Parathyroid adenoma (tissue), 2 donors: ENCODE measurements at regions not wholly inside any gene's neighbourhood (a gene's known extent, or its start where the extent isn't known, plus 50 kb on each side); places are given as distances from the start of the nearest gene placed in this dataset.

Experiments used
- H2AFZ ChIP-seq: fragments of 300-600 bp; sonication (generic); one replicate; pipeline ENCODE4 v1.7.0; 2017; ENCODE audit warnings: antibody characterized with exemption, mild to moderate bottlenecking
- H3K27ac ChIP-seq: fragments of 300-600 bp; sonication (generic); one replicate; pipeline ENCODE4 v1.7.0; 2017
- H3K27me3 ChIP-seq: fragments of 300-600 bp; sonication (generic); one replicate; pipeline ENCODE4 v1.7.0; 2017; ENCODE audit warnings: low read length; ENCODE audit not compliant: control insufficient read depth, insufficient read depth
- H3K36me3 ChIP-seq: fragments of 300-600 bp; sonication (generic); one replicate; pipeline ENCODE4 v1.7.0; 2017; ENCODE audit warnings: low read length; ENCODE audit not compliant: control insufficient read depth, insufficient read depth
- H3K4me1 ChIP-seq: fragments of 300-600 bp; sonication (generic); one replicate; pipeline ENCODE4 v1.7.0; 2017; ENCODE audit warnings: control low read depth
- H3K4me2 ChIP-seq: fragments of 300-600 bp; sonication (generic); one replicate; pipeline ENCODE4 v1.7.0; 2017; ENCODE audit warnings: low read length
- H3K4me3 ChIP-seq: fragments of 300-600 bp; sonication (generic); one replicate; pipeline ENCODE4 v1.7.0; 2017; ENCODE audit warnings: low read depth, low read length
- H3K79me2 ChIP-seq: fragments of 300-600 bp; sonication (generic); one replicate; pipeline ENCODE4 v1.7.0; 2017; ENCODE audit warnings: control low read depth
- H3K9ac ChIP-seq: fragments of 300-600 bp; sonication (generic); one replicate; pipeline ENCODE4 v1.7.0; 2017; ENCODE audit warnings: mild to moderate bottlenecking
- H3K9me3 ChIP-seq: fragments of 300-600 bp; sonication (generic); one replicate; pipeline ENCODE4 v1.7.0; 2017; ENCODE audit warnings: low read length; ENCODE audit not compliant: control insufficient read depth
- TF ChIP-seq, protein P1 (sequence below): fragments of 300-600 bp; sonication (generic); IDR thresholded peaks from one replicate; pipeline ENCODE4 v1.7.0; 2017; ENCODE audit warnings: antibody characterized with exemption, mild to moderate bottlenecking
- donor health status: primary hyperparathyroidism.

GRCh38 chr13:106095919-106096318 lies 439.5 kb downstream of the EFNB2 start:
- TF ChIP-seq, protein P1, sequence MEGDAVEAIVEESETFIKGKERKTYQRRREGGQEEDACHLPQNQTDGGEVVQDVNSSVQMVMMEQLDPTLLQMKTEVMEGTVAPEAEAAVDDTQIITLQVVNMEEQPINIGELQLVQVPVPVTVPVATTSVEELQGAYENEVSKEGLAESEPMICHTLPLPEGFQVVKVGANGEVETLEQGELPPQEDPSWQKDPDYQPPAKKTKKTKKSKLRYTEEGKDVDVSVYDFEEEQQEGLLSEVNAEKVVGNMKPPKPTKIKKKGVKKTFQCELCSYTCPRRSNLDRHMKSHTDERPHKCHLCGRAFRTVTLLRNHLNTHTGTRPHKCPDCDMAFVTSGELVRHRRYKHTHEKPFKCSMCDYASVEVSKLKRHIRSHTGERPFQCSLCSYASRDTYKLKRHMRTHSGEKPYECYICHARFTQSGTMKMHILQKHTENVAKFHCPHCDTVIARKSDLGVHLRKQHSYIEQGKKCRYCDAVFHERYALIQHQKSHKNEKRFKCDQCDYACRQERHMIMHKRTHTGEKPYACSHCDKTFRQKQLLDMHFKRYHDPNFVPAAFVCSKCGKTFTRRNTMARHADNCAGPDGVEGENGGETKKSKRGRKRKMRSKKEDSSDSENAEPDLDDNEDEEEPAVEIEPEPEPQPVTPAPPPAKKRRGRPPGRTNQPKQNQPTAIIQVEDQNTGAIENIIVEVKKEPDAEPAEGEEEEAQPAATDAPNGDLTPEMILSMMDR = no peak
- Histone ChIP-seq H3K4me1 (no peaks in the 10 kb centered on the region), H2AFZ (no peak overlapping the region), H3K79me2 (no peaks in the 10 kb centered on the region), H3K9ac (no peak overlapping the region), H3K27ac (no peak overlapping the region), H3K4me2 (no peak overlapping the region), H3K27me3 (no peaks in the 10 kb centered on the region), H3K4me3 (no peak overlapping the region), H3K9me3 (no peaks in the 10 kb centered on the region), H3K36me3 (no peaks in the 10 kb centered on the region)

DNA sequence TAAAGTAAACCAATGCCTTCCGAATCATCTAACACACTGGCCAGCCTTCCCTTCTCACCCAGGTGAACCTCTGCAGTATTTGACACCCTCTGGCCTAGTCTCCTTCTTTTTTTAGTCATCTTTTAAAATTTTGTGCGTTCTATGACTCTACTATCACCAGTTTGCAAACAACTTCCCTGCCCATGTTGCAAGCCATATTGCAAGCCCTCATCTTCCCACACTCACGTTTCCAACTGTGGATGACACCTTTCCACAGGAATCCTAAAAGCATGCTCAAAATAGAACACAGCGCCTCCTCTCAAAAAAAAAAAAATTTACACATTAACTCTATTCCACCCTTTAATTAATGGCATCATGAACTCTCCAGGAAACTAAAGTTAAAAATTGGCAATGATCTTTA lies 440.1 kb downstream of the EFNB2 start:
- Histone ChIP-seq H3K27me3 (no peaks in the 10 kb centered on the region), H3K79me2 (no peaks in the 10 kb centered on the region), H3K4me1 (no peaks in the 10 kb centered on the region), H3K27ac (no peak overlapping the region), H3K36me3 (no peaks in the 10 kb centered on the region), H3K4me2 (no peak overlapping the region), H3K9me3 (no peaks in the 10 kb centered on the region), H2AFZ (no peak overlapping the region), H3K9ac (no peak overlapping the region), H3K4me3 (no peak overlapping the region)
- TF ChIP-seq, protein P1 = no peak

DNA sequence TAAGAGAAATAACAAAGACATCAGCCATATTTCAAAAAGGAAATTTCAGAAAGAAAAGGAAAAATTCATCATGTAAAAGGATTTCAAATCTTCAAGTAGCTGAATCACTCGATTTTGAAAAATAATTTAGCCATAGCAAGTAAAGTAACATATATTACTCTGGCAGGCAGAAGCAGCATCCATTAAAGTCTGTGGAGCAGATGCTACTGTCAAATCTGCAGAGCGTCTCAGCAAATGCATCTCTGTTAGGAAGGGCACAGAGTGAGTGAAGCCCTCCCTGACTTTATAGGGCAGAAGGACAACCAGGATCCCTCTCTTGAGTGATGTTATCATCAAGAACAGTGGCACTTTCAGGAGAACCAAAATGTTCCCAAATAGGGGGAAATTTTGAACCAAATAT lies 445.5 kb downstream of the EFNB2 start:
- Histone ChIP-seq H3K4me1 (no peaks in the 10 kb centered on the region), H3K4me3 (no peak overlapping the region), H3K36me3 (no peaks in the 10 kb centered on the region), H2AFZ (no peak overlapping the region), H3K9me3 (no peaks in the 10 kb centered on the region), H3K27ac (no peak overlapping the region), H3K27me3 (no peaks in the 10 kb centered on the region), H3K79me2 (no peaks in the 10 kb centered on the region), H3K4me2 (no peak overlapping the region), H3K9ac (no peak overlapping the region)
- TF ChIP-seq, protein P1 = no peak

- Histone ChIP-seq H2AFZ (no peak overlapping the region), H3K9me3 (no peaks in the 10 kb centered on the region), H3K79me2 (no peaks in the 10 kb centered on the region), H3K4me2 (no peak overlapping the region), H3K9ac (no peak overlapping the region), H3K4me3 (no peak overlapping the region), H3K4me1 (no peaks in the 10 kb centered on the region), H3K27ac (no peak overlapping the region), H3K27me3 (no peaks in the 10 kb centered on the region), H3K36me3 (no peaks in the 10 kb centered on the region)
- TF ChIP-seq, protein P1 = no peak
Observed at GRCh38 chr13:106089261-106089980, 446.0 kb downstream of the EFNB2 start.

DNA sequence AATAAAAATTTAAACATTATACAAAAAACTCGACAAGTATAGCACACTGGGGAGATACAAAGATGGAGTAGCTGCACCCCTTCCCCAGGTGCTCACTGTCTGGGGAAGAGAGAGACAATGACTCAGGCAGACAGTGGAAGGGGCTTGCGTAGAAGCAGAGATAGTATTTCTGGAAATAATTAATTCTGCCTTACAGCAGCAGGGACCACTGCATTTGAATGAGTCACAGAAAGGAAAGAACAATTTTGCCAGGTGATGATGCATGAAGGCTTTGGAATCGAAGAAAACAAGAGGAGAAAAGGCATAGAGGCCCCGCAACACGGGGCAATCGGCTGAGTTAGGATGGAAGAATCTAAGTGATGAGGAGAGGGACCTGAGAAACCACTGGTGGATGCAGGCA lies 447.4 kb downstream of the EFNB2 start:
- Histone ChIP-seq H3K27me3 (no peaks in the 10 kb centered on the region), H3K79me2 (no peaks in the 10 kb centered on the region), H3K9me3 (no peaks in the 10 kb centered on the region), H3K4me3 (no peak overlapping the region), H2AFZ (no peak overlapping the region), H3K36me3 (no peaks in the 10 kb centered on the region), H3K27ac (no peak overlapping the region), H3K4me1 (no peaks in the 10 kb centered on the region), H3K9ac (no peak overlapping the region), H3K4me2 (no peak overlapping the region)
- TF ChIP-seq, protein P1 = no peak
